NT2/D1 (cell line): ENCODE measurements at regions not wholly inside any gene's neighbourhood (a gene's known extent, or its start where the extent isn't known, plus 50 kb on each side); places are given as distances from the start of the nearest gene placed in this dataset.

Source experiments
- SUZ12 ChIP-seq: IDR thresholded peaks from 2 replicates; pipeline ENCODE4 v1.6.1; 2011; ENCODE audit not compliant: insufficient read length, insufficient read depth; ENCODE audit errors: extremely low read depth
- YY1 ChIP-seq: IDR thresholded peaks from 2 replicates; pipeline ENCODE4 v1.6.1; 2011; ENCODE audit not compliant: insufficient read length, insufficient read depth
- ZNF274 ChIP-seq: IDR thresholded peaks from 2 replicates; pipeline ENCODE4 v1.6.1; 2011; ENCODE audit warnings: mild to moderate bottlenecking, low read depth, low read length

DNA sequence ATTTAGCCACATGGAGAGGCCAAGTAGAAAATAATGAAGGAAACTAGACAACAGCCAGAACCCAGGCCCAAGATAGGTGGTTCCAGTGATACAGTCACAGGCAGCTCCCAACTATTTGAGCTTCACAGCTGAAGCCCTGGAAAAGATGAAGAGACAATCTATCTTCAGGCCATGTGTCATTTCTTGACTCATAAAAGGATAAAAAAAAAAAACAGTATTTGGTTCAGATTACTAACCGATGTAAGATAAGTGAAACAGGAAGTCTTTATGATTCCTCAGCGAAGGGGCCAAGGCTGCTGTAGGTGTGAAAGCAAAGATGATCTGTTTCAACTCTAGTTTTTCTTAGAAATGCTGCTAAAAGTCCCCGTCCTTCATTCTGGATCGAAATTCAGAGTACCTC is 394.6 kb downstream of the ZNF385D start:
- TF ChIP-seq SUZ12 = no peak
- TF ChIP-seq ZNF274 = no peak
- no peak for TF ChIP-seq YY1
